Uterus (tissue), 3 donors: ENCODE measurements at regions not wholly inside any gene's neighbourhood (a gene's known extent, or its start where the extent isn't known, plus 50 kb on each side); places are given as distances from the start of the nearest gene placed in this dataset.
"Not testable (repeated sequence)": the region's sequence is repeated elsewhere in the genome, so short reads cannot be mapped to it uniquely, and the experiment has no call there.

Experiments
- DNase-seq, 2 donors: peaks; one replicate each; pipeline ENCODE4 v3.0.0-alpha.2; 2019 to 2020
- H3K27ac ChIP-seq, 2 donors: fragments of 200-600 bp; sonication (generic); 1 replicate in 1 of 2; 2 replicates in 1 of 2; pipeline ENCODE4 v1.5.1; 2016 to 2018
- H3K27me3 ChIP-seq, 2 donors: fragments of 200-600 bp; sonication (generic); one replicate each; pipeline ENCODE4 v1.5.1; 2018 to 2019; ENCODE audit warnings: control low read depth in 1 of 2
- H3K36me3 ChIP-seq, 2 donors: fragments of 200-600 bp; sonication (generic); one replicate each; pipeline ENCODE4 v1.5.1; 2019; ENCODE audit warnings: control low read depth in 1 of 2
- H3K4me1 ChIP-seq, 2 donors: fragments of 200-600 bp; sonication (generic); one replicate each; pipeline ENCODE4 v1.5.1; 2018 to 2019; ENCODE audit warnings: control low read depth in 1 of 2
- H3K4me3 ChIP-seq, 2 donors: fragments of 200-600 bp; sonication (generic); 1 replicate in 1 of 2; 2 replicates in 1 of 2; pipeline ENCODE4 v1.5.1; 2018 to 2019; ENCODE audit warnings: mild to moderate bottlenecking in 1 of 2
- H3K9me3 ChIP-seq, 2 donors: fragments of 200-600 bp; sonication (generic); one replicate each; pipeline ENCODE4 v1.5.1; 2019; ENCODE audit warnings: control low read depth in 1 of 2
- CTCF ChIP-seq, 4 experiments: fragments of 200-600 bp in 2 of 4; fragments of 450-650 bp in 2 of 4; sonication (generic) in 2 of 4; IDR thresholded peaks; one replicate each; pipeline ENCODE4 v1.5.1; 2016 to 2019; ENCODE audit warnings: antibody characterized with exemption in 4 of 4, mild to moderate bottlenecking in 2 of 4, moderate library complexity in 1 of 4
- POLR2A ChIP-seq, 2 donors: fragments of 450-650 bp; IDR thresholded peaks; one replicate each; pipeline ENCODE4 v1.6.1; 2016; ENCODE audit warnings: antibody characterized with exemption in 2 of 2, mild to moderate bottlenecking in 1 of 2, moderate library complexity in 1 of 2
- intact Hi-C: fragments of 100-400 bp; cut with DNase I; formaldehyde crosslinking; loops from one replicate; pipeline ENCODE4 v1.15.1; 2023; ENCODE audit warnings: low total_unique reads
- donor health status: DM: yes; HTN: yes; CAD: no.

DNA sequence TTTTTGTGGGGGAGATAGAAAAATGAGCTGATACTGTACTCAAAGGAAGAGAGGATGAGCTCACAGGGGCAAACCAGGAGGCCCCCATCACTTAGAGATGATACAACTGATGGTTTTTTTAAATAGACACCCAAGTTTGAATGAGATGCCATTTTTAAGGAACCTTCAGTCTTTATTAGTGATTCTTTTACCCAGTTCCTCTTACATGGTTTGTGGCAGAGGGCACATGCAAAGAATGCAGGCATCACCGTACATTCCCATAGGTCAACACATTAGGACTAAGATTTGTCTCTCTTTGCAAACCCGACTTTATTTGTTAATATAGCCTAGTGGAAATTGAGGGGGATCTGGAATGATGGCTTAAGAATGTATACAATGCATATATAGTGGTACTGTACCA lies 250.9 kb downstream of the ASXL3 start:
- intact Hi-C loops = no loop called here
- no peak for DNase-seq
- Histone ChIP-seq H3K27ac (no peak overlapping the region), H3K27me3 (no peaks in the 10 kb centered on the region), H3K9me3 (no peaks in the 10 kb centered on the region), H3K36me3 (no peaks in the 10 kb centered on the region), H3K4me1 (no peaks in the 10 kb centered on the region), H3K4me3 (no peak overlapping the region)
- TF ChIP-seq CTCF (IDR thresholded peaks at IDR 0.05) (no peak), POLR2A (IDR thresholded peaks at IDR 0.05) (no peak)

DNA sequence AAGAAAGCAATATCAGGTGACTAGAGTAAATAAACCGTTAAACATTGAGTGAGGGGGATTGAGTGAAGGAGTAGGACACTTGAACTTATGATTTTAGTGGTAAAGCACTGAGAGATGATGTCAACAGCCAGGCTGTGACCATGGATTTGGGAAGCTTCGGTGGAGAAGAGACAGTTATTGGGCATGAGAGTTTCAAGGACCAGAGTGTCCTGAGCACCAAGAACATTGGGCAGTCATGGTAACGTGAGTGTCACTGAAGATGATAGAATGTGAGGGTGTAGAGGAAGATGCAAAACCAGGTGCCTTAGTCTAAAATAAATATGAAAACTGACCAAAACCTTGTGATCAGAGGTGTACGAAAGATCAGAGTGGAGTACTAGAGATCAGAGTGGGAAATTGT lies 248.1 kb downstream of the ASXL3 start:
- H3K36me3 ChIP-seq = no peaks in the 10 kb centered on the region
- no peaks in the 10 kb centered on the region for H3K9me3 ChIP-seq
- H3K27me3 ChIP-seq = no peaks in the 10 kb centered on the region
- DNase-seq = no peak
- no peaks in the 10 kb centered on the region for H3K4me1 ChIP-seq
- no peak overlapping the region for H3K27ac ChIP-seq
- TF ChIP-seq POLR2A (IDR thresholded peaks at IDR 0.05) (no peak), CTCF (IDR thresholded peaks at IDR 0.05) (no peak)
- H3K4me3 ChIP-seq = no peak overlapping the region
- intact Hi-C loops = no loop called here

DNA sequence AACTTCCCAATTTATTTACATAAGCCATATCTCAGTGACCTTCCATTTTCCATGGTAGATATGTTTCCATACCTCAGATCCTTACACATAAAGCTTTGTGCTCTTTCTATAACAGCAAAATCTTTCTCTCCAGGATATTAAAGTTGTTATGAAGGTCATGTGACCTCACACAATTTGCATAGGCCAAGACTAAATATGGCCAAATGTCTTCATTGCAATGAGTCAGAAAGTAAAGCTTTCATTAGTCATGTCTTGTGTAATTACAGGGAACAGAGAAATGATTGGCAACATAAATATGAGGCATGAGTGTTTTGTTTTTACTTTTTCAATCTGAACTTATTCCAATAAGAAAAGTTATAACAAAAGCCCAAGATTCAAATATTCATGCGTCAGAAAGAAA lies 243.5 kb downstream of the ASXL3 start:
- H3K4me3 ChIP-seq = no peak overlapping the region
- intact Hi-C loops = no loop called here
- TF ChIP-seq CTCF (IDR thresholded peaks at IDR 0.05) (no peak), POLR2A (IDR thresholded peaks at IDR 0.05) (no peak)
- DNase-seq = no peak
- no peaks in the 10 kb centered on the region for H3K4me1 ChIP-seq
- no peaks in the 10 kb centered on the region for H3K9me3 ChIP-seq
- H3K27ac ChIP-seq = no peak overlapping the region
- no peaks in the 10 kb centered on the region for H3K27me3 ChIP-seq
- no peaks in the 10 kb centered on the region for H3K36me3 ChIP-seq

DNA sequence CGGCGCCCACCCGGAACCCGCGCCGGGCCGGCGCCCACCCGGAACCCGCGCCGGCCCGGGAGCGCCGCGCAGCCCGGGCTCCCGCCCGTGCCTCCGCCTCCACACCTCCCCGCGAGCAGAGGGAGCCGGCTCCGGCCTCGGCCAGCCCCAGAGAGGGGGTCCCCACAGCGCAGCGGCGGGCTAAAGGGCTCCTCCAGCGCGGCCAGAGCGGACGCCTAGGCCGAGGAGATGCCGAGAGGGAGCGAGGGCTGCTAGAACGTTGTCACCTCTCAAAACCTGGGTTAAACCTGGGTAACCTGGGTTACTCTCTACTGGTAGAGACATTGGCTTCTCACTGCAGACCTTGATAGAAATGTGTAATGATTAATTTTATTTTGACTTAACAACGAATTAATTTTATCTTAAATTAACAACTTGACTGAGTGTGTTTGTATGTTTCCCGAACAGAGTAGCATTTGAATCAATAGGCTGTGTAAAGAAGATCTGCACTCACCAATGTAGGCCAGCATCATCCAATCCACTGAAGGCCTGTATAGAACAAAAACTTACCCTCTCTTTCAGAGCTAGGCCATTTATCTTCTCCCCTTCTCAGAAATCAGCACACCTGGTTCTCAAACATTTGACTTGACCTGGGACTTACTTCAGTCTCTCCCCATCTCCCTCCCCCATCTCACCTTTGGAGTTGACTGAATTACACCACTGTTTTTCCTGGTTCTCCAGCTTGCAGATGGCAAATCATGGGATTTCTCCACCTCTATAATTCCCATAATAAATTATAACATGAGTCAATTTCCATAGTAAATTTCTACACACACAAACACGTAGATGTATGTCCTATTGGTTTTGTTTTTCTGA lies 242.7 kb downstream of the ASXL3 start:
- no peaks in the 10 kb centered on the region for H3K4me1 ChIP-seq
- no peaks in the 10 kb centered on the region for H3K27me3 ChIP-seq
- no peak for DNase-seq
- intact Hi-C loops = no loop called here
- no peaks in the 10 kb centered on the region for H3K9me3 ChIP-seq
- no peak overlapping the region for H3K4me3 ChIP-seq
- no peak for TF ChIP-seq CTCF (IDR thresholded peaks at IDR 0.05)
- TF ChIP-seq POLR2A (IDR thresholded peaks at IDR 0.05) = no peak
- H3K27ac ChIP-seq = no peak overlapping the region
- H3K36me3 ChIP-seq = no peaks in the 10 kb centered on the region

DNA sequence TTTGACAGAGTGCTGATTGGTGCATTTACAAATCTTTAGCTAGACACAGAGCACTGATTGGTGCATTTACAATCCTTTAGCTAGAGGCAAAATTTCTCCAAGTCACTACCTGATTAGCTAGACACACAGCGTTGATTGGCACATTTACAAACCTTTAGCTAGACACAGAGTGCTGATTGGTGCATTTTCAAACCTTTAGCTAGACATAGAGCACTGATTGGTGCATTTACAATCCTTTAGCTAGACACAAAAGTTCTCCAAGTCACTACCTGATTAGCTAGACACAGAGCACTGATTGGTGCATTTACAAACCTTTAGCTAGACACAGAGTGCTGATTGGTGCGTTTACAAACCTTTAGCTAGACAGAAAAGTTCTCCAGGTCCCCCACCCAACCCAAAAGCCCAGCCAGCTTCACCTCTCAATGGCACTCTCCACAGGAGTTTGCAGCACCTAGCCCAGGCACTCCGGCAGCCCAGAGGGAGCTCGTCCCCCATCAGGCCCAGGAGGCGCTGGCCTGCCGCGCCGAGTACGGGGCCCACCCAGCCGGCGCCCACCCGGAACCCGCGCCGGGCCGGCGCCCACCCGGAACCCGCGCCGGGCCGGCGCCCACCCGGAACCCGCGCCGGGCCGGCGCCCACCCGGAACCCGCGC lies 241.8 kb downstream of the ASXL3 start:
- H3K27me3 ChIP-seq, DNase-seq, H3K4me1 ChIP-seq, intact Hi-C loops, H3K9me3 ChIP-seq, H3K36me3 ChIP-seq, H3K27ac ChIP-seq, H3K4me3 ChIP-seq: not testable (repeated sequence)
